Upper lobe of right lung (tissue), 1 donor: ENCODE measurements at regions not wholly inside any gene's neighbourhood (a gene's known extent, or its start where the extent isn't known, plus 50 kb on each side); places are given as distances from the start of the nearest gene placed in this dataset.
"Not testable (repeated sequence)": the region's sequence is repeated elsewhere in the genome, so short reads cannot be mapped to it uniquely, and the experiment has no call there.

Experiments used
- ATAC-seq: fragments of 200-7000 bp; cut with Tn5 transposase; one replicate; pipeline ENCODE4 v1.9.1; 2020; ENCODE audit warnings: mild to moderate bottlenecking, moderate library complexity
- DNase-seq: peaks from one replicate; pipeline ENCODE4 v3.0.0-alpha.2; 2020
- H3K27ac ChIP-seq: fragments of 200-600 bp; one replicate; pipeline ENCODE4 v1.8.0; 2022
- H3K27me3 ChIP-seq: fragments of 200-600 bp; one replicate; pipeline ENCODE4 v1.8.0; 2022; ENCODE audit warnings: mild to moderate bottlenecking
- H3K36me3 ChIP-seq: fragments of 200-600 bp; one replicate; pipeline ENCODE4 v1.8.0; 2022
- H3K4me1 ChIP-seq: fragments of 200-600 bp; one replicate; pipeline ENCODE4 v1.8.0; 2022
- H3K4me3 ChIP-seq: fragments of 200-600 bp; one replicate; pipeline ENCODE4 v1.8.0; 2022; ENCODE audit warnings: mild to moderate bottlenecking
- H3K9me3 ChIP-seq: fragments of 200-600 bp; one replicate; pipeline ENCODE4 v1.8.0; 2022
- intact Hi-C: fragments of 100-400 bp; cut with DNase I; formaldehyde crosslinking; loops from one replicate; pipeline ENCODE4 v1.11.0; 2022
- TF ChIP-seq, protein P1 (sequence below): fragments of 200-600 bp; IDR thresholded peaks from one replicate; pipeline ENCODE4 v1.8.0; 2022; ENCODE audit warnings: antibody characterized with exemption
- donor health status: DM: no; HTN: yes; CAD: no; lungs with severe emphysema.

DNA sequence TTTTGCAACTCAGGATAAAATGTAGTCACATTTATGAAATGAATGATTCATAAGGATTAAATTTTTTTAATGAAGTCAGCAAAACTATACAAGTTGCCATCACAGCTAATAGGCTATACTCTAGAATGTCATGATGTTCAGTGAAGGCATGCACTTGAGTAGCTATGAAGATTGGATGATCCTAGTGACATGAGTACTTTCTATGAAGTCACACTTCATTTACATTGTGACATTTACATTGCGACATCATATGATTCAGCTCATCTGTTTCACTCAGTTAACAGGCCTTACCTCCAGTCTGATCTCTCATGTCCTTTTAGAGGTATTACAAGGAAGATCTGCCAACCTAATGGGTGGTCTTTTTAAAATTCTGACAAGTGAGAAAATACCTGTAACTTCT lies 82.7 kb upstream of the FGF13 start:
- no peaks in the 10 kb centered on the region for H3K9me3 ChIP-seq
- DNase-seq (no peak), ATAC-seq (no peak)
- no peaks in the 10 kb centered on the region for H3K36me3 ChIP-seq
- H3K4me3 ChIP-seq = no peak overlapping the region
- intact Hi-C loops = no loop called here
- TF ChIP-seq, protein P1, sequence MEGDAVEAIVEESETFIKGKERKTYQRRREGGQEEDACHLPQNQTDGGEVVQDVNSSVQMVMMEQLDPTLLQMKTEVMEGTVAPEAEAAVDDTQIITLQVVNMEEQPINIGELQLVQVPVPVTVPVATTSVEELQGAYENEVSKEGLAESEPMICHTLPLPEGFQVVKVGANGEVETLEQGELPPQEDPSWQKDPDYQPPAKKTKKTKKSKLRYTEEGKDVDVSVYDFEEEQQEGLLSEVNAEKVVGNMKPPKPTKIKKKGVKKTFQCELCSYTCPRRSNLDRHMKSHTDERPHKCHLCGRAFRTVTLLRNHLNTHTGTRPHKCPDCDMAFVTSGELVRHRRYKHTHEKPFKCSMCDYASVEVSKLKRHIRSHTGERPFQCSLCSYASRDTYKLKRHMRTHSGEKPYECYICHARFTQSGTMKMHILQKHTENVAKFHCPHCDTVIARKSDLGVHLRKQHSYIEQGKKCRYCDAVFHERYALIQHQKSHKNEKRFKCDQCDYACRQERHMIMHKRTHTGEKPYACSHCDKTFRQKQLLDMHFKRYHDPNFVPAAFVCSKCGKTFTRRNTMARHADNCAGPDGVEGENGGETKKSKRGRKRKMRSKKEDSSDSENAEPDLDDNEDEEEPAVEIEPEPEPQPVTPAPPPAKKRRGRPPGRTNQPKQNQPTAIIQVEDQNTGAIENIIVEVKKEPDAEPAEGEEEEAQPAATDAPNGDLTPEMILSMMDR = no peak
- no peaks in the 10 kb centered on the region for H3K4me1 ChIP-seq
- no peaks in the 10 kb centered on the region for H3K27me3 ChIP-seq
- no peak overlapping the region for H3K27ac ChIP-seq

DNA sequence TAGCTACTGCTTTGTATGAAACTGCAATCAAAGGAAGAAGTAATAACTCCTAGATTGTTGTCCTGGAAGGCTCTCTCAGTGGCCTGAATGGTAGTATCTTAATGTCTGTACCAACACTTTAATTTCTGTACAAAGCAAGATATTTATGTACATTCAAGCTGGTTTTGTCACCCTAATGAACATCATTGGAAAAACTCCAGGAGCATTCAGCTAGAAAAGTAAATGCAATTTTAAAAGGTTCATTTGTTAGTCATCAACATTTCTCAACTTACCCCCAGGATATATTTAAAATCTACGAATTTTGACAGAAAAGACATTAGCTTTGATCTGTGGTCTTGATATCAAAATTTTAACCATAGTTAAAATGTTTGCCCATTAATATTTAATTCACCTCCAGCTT lies 80.0 kb upstream of the FGF13 start:
- Histone ChIP-seq H3K36me3 (no peaks in the 10 kb centered on the region), H3K27me3 (no peaks in the 10 kb centered on the region), H3K4me3 (no peak overlapping the region), H3K9me3 (no peaks in the 10 kb centered on the region), H3K27ac (no peak overlapping the region), H3K4me1 (no peaks in the 10 kb centered on the region)
- no peak for DNase-seq
- intact Hi-C loops = no loop called here
- no peak for ATAC-seq
- TF ChIP-seq, protein P1 = no peak

DNA sequence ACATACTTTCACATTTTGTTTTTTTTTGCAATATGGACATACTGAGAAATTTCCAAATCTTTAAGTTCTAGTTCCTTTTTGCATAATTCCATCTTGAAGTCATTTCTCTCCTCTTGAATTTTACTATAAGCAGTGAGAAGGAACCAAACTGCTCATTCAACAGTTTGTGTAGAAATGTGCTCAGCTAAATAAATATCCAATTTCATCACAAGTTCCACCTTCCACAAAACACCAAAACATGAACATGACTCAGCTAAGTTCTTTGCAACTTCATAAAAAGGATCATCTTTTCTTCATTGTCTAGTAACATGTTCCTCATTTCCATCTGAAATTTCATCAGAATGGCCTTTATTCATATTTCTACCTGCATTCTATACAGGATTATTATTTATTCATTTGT lies 77.3 kb upstream of the FGF13 start:
- no peaks in the 10 kb centered on the region for H3K4me1 ChIP-seq
- H3K9me3 ChIP-seq = no peaks in the 10 kb centered on the region
- no peaks in the 10 kb centered on the region for H3K27me3 ChIP-seq
- H3K27ac ChIP-seq = no peak overlapping the region
- intact Hi-C loops = no loop called here
- TF ChIP-seq, protein P1 = no peak
- H3K4me3 ChIP-seq = no peak overlapping the region
- ATAC-seq = no peak
- DNase-seq = no peak
- no peaks in the 10 kb centered on the region for H3K36me3 ChIP-seq

DNA sequence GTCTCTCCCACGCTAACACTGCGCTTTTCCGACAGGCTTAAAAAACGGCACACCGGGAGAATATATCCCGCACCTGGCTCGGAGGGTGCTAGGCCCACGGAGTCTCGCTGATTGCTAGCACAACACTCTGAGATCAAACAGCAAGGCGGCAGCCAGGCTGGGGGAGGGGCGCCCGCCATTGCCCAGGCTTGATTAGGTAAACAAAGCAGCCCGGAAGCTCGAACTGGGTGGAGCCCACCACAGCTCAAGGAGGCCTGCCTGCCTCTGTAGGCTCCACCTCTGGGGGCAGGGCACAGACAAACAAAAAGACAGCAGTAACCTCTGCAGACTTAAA lies 67.0 kb upstream of the FGF13 start:
- H3K27me3 ChIP-seq, H3K4me1 ChIP-seq, DNase-seq, H3K27ac ChIP-seq, ATAC-seq, H3K4me3 ChIP-seq, intact Hi-C loops, H3K36me3 ChIP-seq, H3K9me3 ChIP-seq: not testable (repeated sequence)

DNA sequence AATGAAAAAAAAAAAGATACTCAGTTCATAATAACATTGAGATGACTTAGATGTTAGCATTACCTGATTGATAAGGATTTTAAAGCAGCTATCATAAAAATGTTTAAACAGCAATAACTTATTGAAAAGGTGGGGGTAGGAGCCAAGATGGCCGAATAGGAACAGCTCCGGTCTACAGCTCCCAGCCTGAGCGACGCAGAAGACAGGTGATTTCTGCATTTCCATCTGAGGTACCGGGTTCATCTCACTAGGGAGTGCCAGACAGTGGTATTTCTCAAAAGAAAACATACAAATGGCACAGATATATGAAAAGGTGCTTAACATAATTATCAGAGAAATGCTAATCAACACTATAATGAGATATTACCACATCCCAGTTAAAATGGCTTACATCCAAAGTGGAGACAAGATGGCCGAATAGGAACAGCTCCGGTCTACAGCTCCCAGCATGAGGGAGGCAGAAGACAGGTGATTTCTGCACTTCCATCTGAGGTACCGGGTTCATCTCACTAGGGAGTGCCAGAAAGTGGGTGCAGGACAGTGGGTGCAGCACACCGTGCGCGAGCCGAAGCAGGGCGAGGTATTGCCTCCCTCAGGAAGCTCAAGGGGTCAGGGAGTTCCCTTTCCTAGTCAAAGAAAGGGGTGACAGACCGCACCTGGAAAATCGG lies 66.5 kb upstream of the FGF13 start:
- intact Hi-C loops, H3K4me1 ChIP-seq, H3K36me3 ChIP-seq, H3K27ac ChIP-seq, H3K4me3 ChIP-seq, ATAC-seq, H3K27me3 ChIP-seq, H3K9me3 ChIP-seq, DNase-seq: not testable (repeated sequence)

DNA sequence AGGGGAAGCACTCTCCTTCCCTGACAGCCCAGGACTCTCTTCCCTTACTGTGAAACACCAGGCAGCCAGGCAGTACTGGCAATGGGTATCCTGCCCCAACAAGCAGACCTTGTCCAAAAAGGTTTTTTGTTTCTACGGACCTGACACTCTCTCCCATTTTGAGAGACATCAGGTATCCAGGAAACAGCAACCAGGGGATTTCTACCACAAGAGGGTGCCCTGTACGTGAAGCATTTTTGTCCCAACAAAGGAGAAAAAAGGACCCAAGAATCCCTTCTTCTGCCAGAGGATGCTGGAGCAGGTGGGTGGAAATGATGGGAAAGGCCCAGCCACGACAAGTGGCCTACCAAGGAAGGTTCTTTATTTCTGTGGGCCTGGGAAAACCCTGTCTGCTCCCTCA lies 65.7 kb upstream of the FGF13 start:
- no peak overlapping the region for H3K27ac ChIP-seq
- DNase-seq = no peak
- H3K36me3 ChIP-seq = no peaks in the 10 kb centered on the region
- intact Hi-C loops = no loop called here
- no peaks in the 10 kb centered on the region for H3K4me1 ChIP-seq
- TF ChIP-seq, protein P1 = no peak
- H3K4me3 ChIP-seq = no peak overlapping the region
- no peaks in the 10 kb centered on the region for H3K27me3 ChIP-seq
- ATAC-seq = no peak
- H3K9me3 ChIP-seq = no peaks in the 10 kb centered on the region

DNA sequence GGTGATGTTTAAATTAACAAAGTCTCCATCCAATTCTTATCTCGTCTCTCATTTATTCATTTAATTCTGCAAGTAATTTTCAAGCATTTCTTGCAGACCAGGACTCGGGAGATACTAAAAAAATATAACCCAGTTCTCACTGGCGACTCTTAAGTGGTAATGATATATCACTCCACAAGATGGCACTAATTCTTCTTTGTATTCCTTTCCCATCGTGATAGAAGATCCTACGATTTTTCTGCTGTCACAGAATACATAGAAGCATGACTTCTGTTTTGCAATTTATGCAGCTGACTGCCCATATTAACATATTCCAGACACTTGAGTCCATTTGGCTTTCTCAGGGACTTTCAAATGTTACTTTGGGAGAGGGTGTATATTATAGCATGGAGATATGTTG lies 64.0 kb upstream of the FGF13 start:
- no peak for DNase-seq
- TF ChIP-seq, protein P1 = peak; percentile 36
- no peak for ATAC-seq

More for the DNA sequence above, 64.0 kb upstream of the FGF13 start:
- Histone ChIP-seq H3K4me1 (no peaks in the 10 kb centered on the region), H3K4me3 (no peak overlapping the region), H3K9me3 (no peaks in the 10 kb centered on the region), H3K27me3 (no peaks in the 10 kb centered on the region), H3K36me3 (no peaks in the 10 kb centered on the region), H3K27ac (no peak overlapping the region)
- intact Hi-C loops = no loop called here
